Progenitor cell of endocrine pancreas (in vitro differentiated cells): ENCODE measurements at regions not wholly inside any gene's neighbourhood (a gene's known extent, or its start where the extent isn't known, plus 50 kb on each side); places are given as distances from the start of the nearest gene placed in this dataset.

ENCODE experiments used
- DNase-seq: peaks from one replicate; pipeline ENCODE4 v3.0.0; 2021; ENCODE audit warnings: low spot score; ENCODE audit not compliant: unreplicated experiment
- H3K27ac Mint-ChIP-seq: 2 replicates; pipeline ENCODE4 v1.8.0; 2021; ENCODE audit warnings: mild to moderate bottlenecking, moderate library complexity, mixed read lengths
- H3K27me3 Mint-ChIP-seq: 2 replicates; pipeline ENCODE4 v1.8.0; 2021; ENCODE audit warnings: mixed read lengths
- H3K36me3 Mint-ChIP-seq: 2 replicates; pipeline ENCODE4 v1.8.0; 2022; ENCODE audit warnings: mixed read lengths; ENCODE audit not compliant: insufficient read depth
- H3K4me1 Mint-ChIP-seq: 2 replicates; pipeline ENCODE4 v1.8.0; 2021; ENCODE audit warnings: low read depth, mixed read lengths
- H3K4me3 Mint-ChIP-seq: 2 replicates; pipeline ENCODE4 v1.8.0; 2021; ENCODE audit warnings: low read depth, mild to moderate bottlenecking, moderate library complexity, mixed read lengths
- H3K9me3 Mint-ChIP-seq: 2 replicates; pipeline ENCODE4 v1.8.0; 2021; ENCODE audit warnings: low read depth, mixed read lengths
- CTCF ChIP-seq: fragments of 200-600 bp; sonication (generic); IDR thresholded peaks from one replicate; pipeline ENCODE4 v1.5.0; 2021; ENCODE audit warnings: antibody characterized with exemption, mild to moderate bottlenecking; ENCODE audit not compliant: unreplicated experiment

- no peak overlapping the region for H3K27ac Mint-ChIP-seq
- TF ChIP-seq CTCF = no peak
- no peaks in the 10 kb centered on the region for H3K4me1 Mint-ChIP-seq
- H3K9me3 Mint-ChIP-seq = no peaks in the 10 kb centered on the region
- no peaks in the 10 kb centered on the region for H3K36me3 Mint-ChIP-seq
- no peak for DNase-seq
- no peak overlapping the region for H3K4me3 Mint-ChIP-seq
- H3K27me3 Mint-ChIP-seq = no peaks in the 10 kb centered on the region
Measured at GRCh38 chr16:63496282-63496681, 1460.0 kb upstream of the CDH8 start.

DNA sequence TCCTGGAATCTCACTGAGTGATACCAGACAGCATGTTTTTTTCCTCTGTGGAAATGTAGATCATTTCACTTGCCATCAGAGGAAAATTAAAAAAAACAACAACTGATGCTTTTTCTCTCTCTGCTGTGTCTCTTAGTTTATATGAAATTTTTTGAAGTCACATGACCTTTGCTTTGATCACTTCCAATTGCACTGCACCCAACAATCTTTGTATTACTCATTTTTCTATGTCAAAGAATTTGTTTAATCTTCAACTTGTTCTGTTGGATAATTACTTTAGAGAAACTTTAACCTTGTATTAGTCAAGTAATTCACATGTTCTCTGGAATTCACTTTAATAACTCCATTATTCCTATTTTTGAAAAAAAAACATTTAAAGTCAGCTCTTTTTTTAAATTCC lies 1452.7 kb upstream of the CDH8 start:
- no peak overlapping the region for H3K4me3 Mint-ChIP-seq
- no peak for TF ChIP-seq CTCF
- H3K27me3 Mint-ChIP-seq = no peaks in the 10 kb centered on the region
- no peaks in the 10 kb centered on the region for H3K9me3 Mint-ChIP-seq
- no peak for DNase-seq
- no peaks in the 10 kb centered on the region for H3K4me1 Mint-ChIP-seq
- H3K36me3 Mint-ChIP-seq = no peaks in the 10 kb centered on the region
- no peak overlapping the region for H3K27ac Mint-ChIP-seq

DNA sequence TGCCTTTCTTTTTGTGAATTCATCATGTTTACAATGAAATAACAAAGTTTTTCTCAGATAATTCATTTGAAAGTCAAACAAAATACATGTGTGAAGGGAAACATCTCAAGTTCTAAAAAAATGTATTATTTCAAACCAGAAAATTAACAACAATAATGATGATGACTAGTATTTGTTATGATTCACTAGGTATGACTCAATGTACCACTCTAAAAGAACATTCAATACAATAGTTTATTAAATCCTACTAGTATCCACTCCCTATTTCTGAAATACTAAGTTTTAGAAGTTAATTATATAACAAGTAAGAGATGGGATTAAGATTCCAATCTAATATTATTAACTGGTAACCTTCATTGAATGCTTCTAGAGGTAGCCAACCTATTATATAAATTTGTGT lies 1444.8 kb upstream of the CDH8 start:
- DNase-seq = no peak
- no peaks in the 10 kb centered on the region for H3K27me3 Mint-ChIP-seq
- H3K9me3 Mint-ChIP-seq = peaks cover 3% of the 10 kb centered on the region
- no peak for TF ChIP-seq CTCF
- H3K4me1 Mint-ChIP-seq = no peaks in the 10 kb centered on the region
- H3K36me3 Mint-ChIP-seq = no peaks in the 10 kb centered on the region
- no peak overlapping the region for H3K27ac Mint-ChIP-seq
- H3K4me3 Mint-ChIP-seq = no peak overlapping the region

DNA sequence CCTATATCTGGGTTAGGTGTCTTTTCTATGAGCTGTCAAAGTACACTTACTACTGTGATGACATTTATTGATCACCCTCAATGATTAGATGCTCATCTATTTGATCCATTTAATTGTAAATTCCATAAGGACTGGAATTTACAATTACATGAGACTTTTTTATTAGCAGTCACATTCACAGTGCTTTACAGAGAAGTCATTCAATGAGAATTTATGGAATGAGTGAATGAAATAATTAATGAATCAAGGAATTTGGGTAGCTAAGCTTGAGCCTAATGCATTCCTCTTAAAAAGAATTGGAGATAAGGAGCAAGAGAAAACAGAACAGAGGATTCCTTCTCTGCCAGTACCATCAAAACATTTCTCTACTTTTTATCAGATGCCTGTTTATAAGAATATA lies 1437.5 kb upstream of the CDH8 start:
- Mint-ChIP-seq H3K4me1 (no peaks in the 10 kb centered on the region), H3K27me3 (no peaks in the 10 kb centered on the region), H3K36me3 (no peaks in the 10 kb centered on the region), H3K27ac (no peak overlapping the region), H3K4me3 (no peak overlapping the region), H3K9me3 (no peaks in the 10 kb centered on the region)
- no peak for TF ChIP-seq CTCF
- no peak for DNase-seq

GRCh38 chr16:63467513-63467912 lies 1431.3 kb upstream of the CDH8 start:
- Mint-ChIP-seq H3K4me3 (no peak overlapping the region), H3K4me1 (no peaks in the 10 kb centered on the region), H3K9me3 (no peaks in the 10 kb centered on the region), H3K36me3 (no peaks in the 10 kb centered on the region), H3K27ac (no peak overlapping the region), H3K27me3 (no peaks in the 10 kb centered on the region)
- DNase-seq = no peak
- TF ChIP-seq CTCF = no peak
